Osteocyte (in vitro differentiated cells): ENCODE measurements at regions not wholly inside any gene's neighbourhood (a gene's known extent, or its start where the extent isn't known, plus 50 kb on each side); places are given as distances from the start of the nearest gene placed in this dataset.
"Not testable (repeated sequence)": the region's sequence is repeated elsewhere in the genome, so short reads cannot be mapped to it uniquely, and the experiment has no call there.

Source experiments
- DNase-seq: peaks from one replicate; pipeline ENCODE4 v3.0.0; 2021; ENCODE audit warnings: mixed read lengths; ENCODE audit not compliant: unreplicated experiment; ENCODE audit errors: extremely low spot score
- H3K27ac Mint-ChIP-seq: one replicate; pipeline ENCODE4 v1.8.0; 2021; ENCODE audit warnings: mild to moderate bottlenecking, mixed read lengths; ENCODE audit not compliant: unreplicated experiment
- H3K27me3 Mint-ChIP-seq: one replicate; pipeline ENCODE4 v1.8.0; 2021; ENCODE audit warnings: mixed read lengths; ENCODE audit not compliant: unreplicated experiment
- H3K36me3 Mint-ChIP-seq: one replicate; pipeline ENCODE4 v1.8.0; 2021; ENCODE audit warnings: mixed read lengths; ENCODE audit not compliant: unreplicated experiment
- H3K4me1 Mint-ChIP-seq: one replicate; pipeline ENCODE4 v1.8.0; 2021; ENCODE audit warnings: mixed read lengths; ENCODE audit not compliant: unreplicated experiment
- H3K4me3 Mint-ChIP-seq: one replicate; pipeline ENCODE4 v1.8.0; 2021; ENCODE audit warnings: mild to moderate bottlenecking, moderate library complexity, mixed read lengths; ENCODE audit not compliant: unreplicated experiment
- H3K9me3 Mint-ChIP-seq: one replicate; pipeline ENCODE4 v1.8.0; 2021; ENCODE audit warnings: mixed read lengths; ENCODE audit not compliant: unreplicated experiment
- CTCF ChIP-seq: fragments of 200-600 bp; sonication (generic); IDR thresholded peaks from 2 replicates; pipeline ENCODE4 v1.5.0; 2021; ENCODE audit warnings: antibody characterized with exemption, mild to moderate bottlenecking, moderate library complexity

GRCh38 chr5:112511920-112512319, 92.8 kb upstream of the EPB41L4A start:
- no peaks in the 10 kb centered on the region for H3K36me3 Mint-ChIP-seq
- H3K27ac Mint-ChIP-seq, result no peak overlapping the region
- H3K4me3 Mint-ChIP-seq, result no peak overlapping the region
- no peak for DNase-seq
- no peaks in the 10 kb centered on the region for H3K4me1 Mint-ChIP-seq
- peaks cover 5% of the 10 kb centered on the region for H3K27me3 Mint-ChIP-seq
- TF ChIP-seq CTCF, result no peak
- peaks cover 22% of the 10 kb centered on the region for H3K9me3 Mint-ChIP-seq

GRCh38 chr5:112512901-112513300, 93.8 kb upstream of the EPB41L4A start:
- no peak overlapping the region for H3K4me3 Mint-ChIP-seq
- H3K36me3 Mint-ChIP-seq, result no peaks in the 10 kb centered on the region
- H3K4me1 Mint-ChIP-seq, result no peaks in the 10 kb centered on the region
- no peaks in the 10 kb centered on the region for H3K27me3 Mint-ChIP-seq
- no peak for TF ChIP-seq CTCF
- no peak for DNase-seq
- H3K9me3 Mint-ChIP-seq, result peaks cover 18% of the 10 kb centered on the region
- no peak overlapping the region for H3K27ac Mint-ChIP-seq

GRCh38 chr5:112514111-112514510, 95.0 kb upstream of the EPB41L4A start:
- no peak for TF ChIP-seq CTCF
- DNase-seq, result no peak
- Mint-ChIP-seq H3K27ac (no peak overlapping the region), H3K9me3 (peaks cover 18% of the 10 kb centered on the region), H3K27me3 (peaks cover 1% of the 10 kb centered on the region), H3K4me3 (no peak overlapping the region), H3K36me3 (no peaks in the 10 kb centered on the region), H3K4me1 (no peaks in the 10 kb centered on the region)

GRCh38 chr5:112520474-112520873, 101.4 kb upstream of the EPB41L4A start:
- not testable (repeated sequence) for H3K27ac Mint-ChIP-seq, H3K4me1 Mint-ChIP-seq, H3K36me3 Mint-ChIP-seq, DNase-seq, H3K9me3 Mint-ChIP-seq, H3K4me3 Mint-ChIP-seq
- H3K27me3 Mint-ChIP-seq, result peaks cover 27% of the 10 kb centered on the region

- H3K4me1 Mint-ChIP-seq, H3K9me3 Mint-ChIP-seq, H3K36me3 Mint-ChIP-seq, DNase-seq, H3K4me3 Mint-ChIP-seq, H3K27ac Mint-ChIP-seq: not testable (repeated sequence)
- peaks cover 27% of the 10 kb centered on the region for H3K27me3 Mint-ChIP-seq
Measured at GRCh38 chr5:112522891-112523673, 104.0 kb upstream of the EPB41L4A start.

- not testable (repeated sequence) for H3K4me3 Mint-ChIP-seq, H3K9me3 Mint-ChIP-seq, H3K36me3 Mint-ChIP-seq, H3K4me1 Mint-ChIP-seq, H3K27ac Mint-ChIP-seq, DNase-seq
- H3K27me3 Mint-ChIP-seq, result peaks cover 27% of the 10 kb centered on the region
Measured at GRCh38 chr5:112523674-112524263, 104.7 kb upstream of the EPB41L4A start.
